Limb (tissue), 2 donors: ENCODE measurements at regions not wholly inside any gene's neighbourhood (a gene's known extent, or its start where the extent isn't known, plus 50 kb on each side); places are given as distances from the start of the nearest gene placed in this dataset.

ENCODE experiments used
- DNase-seq, 2 donors: peaks; one replicate each; pipeline ENCODE4 v3.0.0-alpha.2; 2016; ENCODE audit errors: extremely low spot score in 2 of 2

GRCh38 chr4:41318839-41319530, 62.3 kb downstream of the UCHL1 start:
- no peak for DNase-seq

- no peak for DNase-seq
Measured at GRCh38 chr4:41319553-41319952, 62.8 kb downstream of the UCHL1 start.

- no peak for DNase-seq
Measured at GRCh38 chr4:41320278-41320677, 63.5 kb downstream of the UCHL1 start.

- DNase-seq: no peak
Measured at GRCh38 chr4:41320786-41321185, 64.1 kb downstream of the UCHL1 start.

- DNase-seq: no peak
Measured at GRCh38 chr4:41321216-41321945, 64.7 kb downstream of the UCHL1 start.

GRCh38 chr4:41322617-41323016, 65.9 kb downstream of the UCHL1 start:
- DNase-seq: no peak

GRCh38 chr4:41323179-41323578, 66.5 kb downstream of the UCHL1 start:
- no peak for DNase-seq

GRCh38 chr4:41323706-41324105, 67.0 kb downstream of the UCHL1 start:
- no peak for DNase-seq

GRCh38 chr4:41324861-41325260, 68.1 kb downstream of the UCHL1 start:
- no peak for DNase-seq

GRCh38 chr4:41325901-41326300, 69.2 kb downstream of the UCHL1 start:
- no peak for DNase-seq

- DNase-seq: no peak
Measured at GRCh38 chr4:41326776-41327175, 70.0 kb downstream of the UCHL1 start.

- DNase-seq: no peak
Measured at GRCh38 chr4:41327770-41328169, 71.0 kb downstream of the UCHL1 start.

GRCh38 chr4:41329361-41329760, 72.6 kb downstream of the UCHL1 start:
- DNase-seq: no peak

GRCh38 chr4:41331224-41331623, 74.5 kb downstream of the UCHL1 start:
- no peak for DNase-seq

GRCh38 chr4:41332510-41333054, 75.9 kb downstream of the UCHL1 start:
- DNase-seq: no peak

GRCh38 chr4:41334182-41334581, 77.5 kb downstream of the UCHL1 start:
- no peak for DNase-seq

GRCh38 chr4:41339812-41340809, 83.4 kb downstream of the UCHL1 start:
- peak; percentile 59 to 86 for DNase-seq

GRCh38 chr4:41346306-41347061, 89.8 kb downstream of the UCHL1 start:
- no peak for DNase-seq

- DNase-seq: no peak
Measured at GRCh38 chr4:41349021-41349420, 92.3 kb downstream of the UCHL1 start.

- no peak for DNase-seq
Measured at GRCh38 chr4:41358647-41359421, 102.1 kb downstream of the UCHL1 start.
